NCI-H2107 (cell line): ENCODE measurements at regions not wholly inside any gene's neighbourhood (a gene's known extent, or its start where the extent isn't known, plus 50 kb on each side); places are given as distances from the start of the nearest gene placed in this dataset.

Experiments used
- DNase-seq: peaks from one replicate; lab custom pipeline; 2025; lab: John Stamatoyannopoulos, UW

DNA sequence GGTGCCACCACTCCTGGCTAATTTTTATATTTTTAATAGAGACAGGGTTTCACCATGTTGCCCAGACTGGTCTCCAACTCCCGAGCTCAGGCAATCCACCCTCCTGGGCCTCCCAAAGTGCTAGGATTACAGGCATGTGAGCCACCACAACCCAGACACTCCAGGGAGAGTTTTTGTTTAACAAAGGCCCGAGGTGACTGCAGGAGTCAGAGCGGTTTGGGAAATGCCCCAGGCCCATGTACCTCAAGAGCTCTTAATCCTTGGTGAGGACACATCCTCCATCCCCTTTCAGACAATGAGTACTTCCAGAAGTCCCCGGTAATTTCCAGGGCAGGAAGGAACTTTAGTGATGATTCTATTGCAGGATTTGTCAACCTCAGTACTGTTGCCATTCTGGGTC lies 176.0 kb downstream of the ESRRB start:
- DNase-seq: no peak

DNA sequence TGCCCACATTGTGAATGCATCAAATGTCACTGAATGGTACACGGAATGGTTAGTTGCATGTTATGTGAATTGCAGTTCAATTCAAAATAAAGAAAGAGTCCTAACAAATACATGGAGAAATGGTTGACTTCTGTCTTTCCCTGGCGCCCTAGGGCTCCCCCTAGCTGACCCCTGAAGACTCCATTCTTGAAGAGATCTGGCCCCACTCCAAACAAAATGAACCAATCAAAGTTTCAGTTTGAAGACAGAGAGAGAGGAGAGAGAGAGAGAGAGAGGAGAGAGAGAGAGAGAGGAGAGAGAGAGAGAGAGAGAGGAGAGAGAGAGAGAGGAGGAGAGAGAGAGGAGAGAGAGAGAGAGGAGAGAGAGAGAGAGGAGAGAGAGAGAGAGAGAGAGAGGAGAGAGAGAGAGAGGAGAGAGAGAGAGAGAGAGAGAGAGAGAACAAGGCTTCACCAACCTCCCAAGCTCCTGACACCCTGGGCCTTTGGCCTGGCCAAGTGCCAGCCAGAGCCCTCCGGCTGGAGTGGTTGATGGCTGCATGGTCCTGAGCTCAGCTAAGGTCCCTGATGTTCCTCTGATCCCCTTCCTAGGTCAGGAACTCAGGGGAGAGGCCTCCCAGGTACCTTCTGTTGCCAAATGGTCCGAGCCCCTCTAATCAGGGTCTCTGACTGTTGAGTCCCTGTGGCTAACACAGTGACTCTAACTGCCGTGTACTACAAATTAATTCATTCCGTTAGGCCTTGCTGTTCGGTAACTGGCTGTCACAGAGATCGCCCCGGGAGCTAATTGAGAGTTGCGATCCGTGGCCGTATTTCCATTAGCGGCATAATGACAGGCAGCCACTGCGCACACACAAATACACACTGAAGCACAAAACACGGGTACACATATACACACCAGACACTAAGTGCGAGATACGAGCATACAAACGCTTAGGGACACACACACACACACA lies 188.8 kb downstream of the ESRRB start:
- DNase-seq: no peak

DNA sequence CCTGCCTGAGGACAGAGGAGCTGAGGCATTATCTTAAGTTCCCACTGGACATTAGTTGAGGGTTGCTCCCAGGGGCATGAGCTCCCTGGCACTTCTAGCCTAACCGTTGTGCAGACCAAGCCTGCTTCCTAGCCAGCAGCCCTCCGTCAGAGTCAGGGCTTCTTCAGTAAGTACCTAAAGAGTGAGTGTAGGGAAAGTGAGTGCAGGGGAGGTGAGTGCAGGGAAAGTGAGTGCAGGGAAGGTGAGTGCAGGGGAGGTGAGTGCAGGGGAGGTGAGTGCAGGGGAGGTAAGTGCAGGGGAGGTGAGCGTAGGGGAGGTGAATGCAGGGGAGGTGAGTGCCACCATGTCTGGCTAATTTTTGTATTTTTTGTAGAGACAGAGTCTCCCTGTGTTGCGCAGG lies 190.5 kb downstream of the ESRRB start:
- no peak for DNase-seq

DNA sequence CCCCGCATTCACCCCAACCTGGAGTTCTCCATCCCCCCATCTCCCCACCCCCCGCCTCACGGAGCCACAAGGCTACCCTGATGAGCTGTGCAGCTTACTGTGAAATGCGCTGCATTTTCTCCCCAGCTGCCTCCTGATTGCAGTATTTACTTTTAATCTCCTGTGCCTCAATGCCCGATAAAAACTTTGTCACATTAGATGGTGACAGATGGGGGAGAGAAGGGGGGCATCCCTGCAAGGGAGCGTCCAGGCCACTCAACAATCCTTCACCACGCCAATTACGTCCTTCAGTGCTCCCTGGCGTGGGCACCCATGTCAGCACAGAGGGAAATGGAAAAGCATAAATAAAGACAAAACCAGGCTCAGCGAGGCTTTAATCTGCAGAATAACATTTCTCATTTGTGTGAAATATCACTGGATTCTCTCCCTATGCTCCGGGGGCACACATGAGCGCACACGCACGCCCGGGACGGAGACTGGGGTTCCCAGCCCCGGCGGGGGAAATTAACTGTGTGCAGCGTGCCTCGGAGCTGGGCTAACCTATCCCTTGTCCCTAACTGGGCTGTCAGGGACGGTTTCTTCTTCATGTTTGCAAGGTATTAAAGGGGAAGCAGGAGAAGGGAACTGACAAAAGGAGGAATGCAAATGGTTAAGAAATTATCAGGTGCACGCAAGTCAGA lies 186.7 kb upstream of the VASH1 start:
- DNase-seq: no peak

DNA sequence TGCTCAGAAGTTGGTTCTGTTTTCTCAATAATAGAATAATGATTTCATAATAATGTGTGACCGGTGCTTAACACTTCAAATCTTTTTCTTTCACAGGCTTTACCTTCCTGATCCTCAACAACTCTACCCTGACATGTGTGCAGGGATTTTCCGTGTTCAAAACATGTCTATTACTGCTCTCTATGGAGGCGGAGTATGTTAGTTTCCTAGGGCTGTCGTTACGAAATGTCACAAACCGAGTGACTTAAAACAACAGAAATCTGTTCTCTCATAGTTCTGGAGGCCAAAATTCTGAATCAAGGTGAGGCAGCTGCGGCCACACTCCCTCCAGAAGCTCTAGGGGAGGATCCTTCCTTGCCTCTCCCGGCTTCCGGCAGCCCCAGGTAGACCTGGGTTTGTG lies 186.2 kb upstream of the VASH1 start:
- DNase-seq: no peak

DNA sequence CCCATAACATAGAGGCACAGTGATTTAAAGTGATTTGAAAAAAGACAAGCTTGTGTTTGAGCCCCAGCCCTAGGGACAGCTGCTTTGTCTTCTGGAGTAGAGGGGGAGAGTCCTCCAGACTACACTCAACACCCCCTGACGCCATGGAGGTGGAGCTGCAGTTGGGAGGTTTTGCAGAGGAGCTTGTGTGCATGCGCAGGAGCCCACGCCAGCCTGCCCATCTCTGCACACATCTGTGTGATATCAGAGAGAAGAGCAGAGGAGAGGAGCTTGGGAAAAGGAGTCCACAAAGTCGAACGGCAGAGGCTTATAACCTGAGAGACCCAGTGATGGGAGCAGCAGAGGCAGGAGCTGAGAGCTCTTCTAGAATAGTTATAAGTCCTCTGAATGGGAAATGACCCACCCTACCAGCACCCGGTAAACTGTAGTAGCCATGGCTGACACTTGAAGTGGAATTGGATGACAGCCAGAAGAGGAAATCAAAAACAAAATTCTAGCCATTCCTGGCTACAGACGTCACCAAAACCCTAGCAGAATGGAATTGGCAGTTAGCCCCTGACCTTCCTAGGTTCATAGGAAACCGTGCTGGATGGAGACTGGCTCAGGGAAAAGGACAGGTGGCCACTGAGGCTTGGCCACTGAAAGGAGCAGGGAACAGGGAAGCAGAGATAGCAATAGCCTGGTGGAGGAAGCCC lies 185.1 kb upstream of the VASH1 start:
- no peak for DNase-seq

DNA sequence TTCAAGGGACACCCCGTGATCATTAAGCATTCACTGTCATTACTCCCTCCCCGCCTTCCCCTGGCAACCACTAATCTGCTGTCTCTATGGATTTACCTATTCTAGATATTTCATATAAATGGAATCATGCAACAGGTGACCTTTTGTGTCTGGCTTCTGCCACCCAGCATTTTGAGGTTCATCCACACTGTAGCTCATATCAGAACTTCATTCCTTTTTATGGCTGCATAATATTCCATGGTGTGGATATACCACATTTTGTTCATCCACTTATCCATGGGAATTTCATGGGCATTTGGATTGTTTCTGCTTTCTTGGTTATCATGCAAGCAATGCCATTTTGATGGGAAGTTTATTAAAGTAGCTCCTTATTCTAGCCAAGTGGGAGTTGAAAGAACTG lies 184.2 kb upstream of the VASH1 start:
- DNase-seq: no peak

DNA sequence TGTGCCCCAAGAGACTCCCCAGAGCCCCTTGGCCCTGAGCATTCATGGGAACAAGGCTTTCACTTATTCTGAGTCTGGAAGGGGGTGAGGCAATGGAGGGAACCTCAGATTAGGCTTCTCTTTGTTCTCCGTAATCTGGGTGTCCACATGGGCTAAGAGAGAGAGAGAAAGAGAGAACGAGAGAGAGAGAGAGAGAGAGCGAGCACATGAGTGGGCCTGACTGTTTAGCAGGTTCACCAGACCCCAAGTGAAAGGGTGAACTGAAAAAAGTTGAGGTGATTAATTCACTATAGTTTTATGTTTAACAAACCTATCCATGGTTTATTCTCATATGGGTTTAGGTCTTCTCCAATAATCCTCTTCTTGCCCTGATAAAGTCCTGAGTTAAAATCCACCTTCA lies 183.4 kb upstream of the VASH1 start:
- no peak for DNase-seq

DNA sequence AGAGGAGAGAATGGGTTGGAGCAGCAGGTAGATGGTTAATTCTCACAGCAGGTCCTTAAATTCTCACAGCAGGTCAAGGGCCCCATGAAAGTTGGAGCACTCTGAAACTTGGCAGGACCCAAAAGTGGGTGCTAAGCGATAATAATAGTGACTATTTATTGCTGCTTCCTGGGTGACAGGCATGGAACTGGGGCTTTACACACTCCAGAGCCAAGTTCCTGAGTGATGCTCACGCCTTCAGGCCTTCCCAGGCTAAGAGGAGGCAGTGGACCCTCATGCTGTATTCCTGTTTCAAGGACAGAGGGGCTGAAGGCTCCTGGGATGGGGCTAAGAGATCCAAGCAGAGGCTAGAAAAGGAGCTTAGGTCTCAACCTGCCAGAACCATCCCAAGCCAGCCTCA lies 180.9 kb upstream of the VASH1 start:
- no peak for DNase-seq

DNA sequence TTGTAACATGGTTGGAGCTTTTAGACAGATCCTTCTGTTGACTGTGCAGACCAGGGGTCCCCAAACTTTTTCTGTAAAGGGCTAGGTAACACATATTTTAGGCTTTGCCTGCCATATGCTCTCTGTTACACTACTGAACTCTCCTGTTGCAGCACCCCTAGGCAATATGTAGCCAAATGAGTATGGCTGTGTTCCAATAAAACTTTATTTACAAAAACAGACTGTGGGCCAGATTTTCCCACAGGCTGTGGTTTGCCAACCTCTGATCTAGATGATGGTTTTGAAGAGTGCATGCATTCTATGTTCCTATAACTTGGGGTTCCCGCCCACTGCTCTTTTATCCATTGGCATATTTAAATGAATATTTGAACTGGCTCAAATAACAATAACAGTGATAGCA lies 180.3 kb upstream of the VASH1 start:
- DNase-seq: no peak

DNA sequence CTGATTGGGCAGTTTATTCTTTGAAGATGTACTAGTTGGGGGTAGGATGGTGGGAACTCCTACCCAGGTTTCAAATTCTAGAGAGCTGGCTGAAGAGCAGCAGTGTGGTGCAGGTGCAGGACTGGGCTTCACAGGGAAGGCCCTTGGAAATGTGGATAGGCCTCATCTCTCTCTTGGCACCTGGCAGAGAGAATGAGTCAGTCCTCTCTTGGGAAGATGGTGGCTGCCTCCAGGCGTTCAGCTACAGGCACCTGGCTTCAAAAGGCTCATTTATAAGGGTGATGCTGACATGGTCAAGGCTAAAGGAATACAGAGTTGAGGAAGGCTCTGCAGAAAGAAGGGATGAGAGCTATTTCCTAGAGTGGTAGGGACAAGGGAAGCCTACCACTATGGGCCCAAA lies 179.7 kb upstream of the VASH1 start:
- DNase-seq: no peak

DNA sequence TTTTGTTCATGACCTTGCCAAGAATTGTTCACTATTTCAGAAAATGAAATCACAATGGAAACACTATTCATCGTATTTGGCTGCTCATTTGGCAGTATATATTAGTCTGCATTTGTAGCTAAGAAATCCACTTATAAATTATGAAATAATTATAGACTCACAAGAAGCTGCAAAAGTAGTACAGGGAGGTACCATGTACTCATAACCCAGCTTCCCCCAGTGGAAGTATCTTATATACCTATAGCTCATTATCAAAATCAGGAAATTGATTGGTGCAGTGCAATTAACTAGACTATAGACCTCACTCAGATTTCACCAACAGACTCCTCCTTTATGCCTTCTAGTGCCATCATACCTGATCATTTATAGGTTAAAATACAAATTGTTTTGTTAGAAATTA lies 178.8 kb upstream of the VASH1 start:
- DNase-seq: no peak

DNA sequence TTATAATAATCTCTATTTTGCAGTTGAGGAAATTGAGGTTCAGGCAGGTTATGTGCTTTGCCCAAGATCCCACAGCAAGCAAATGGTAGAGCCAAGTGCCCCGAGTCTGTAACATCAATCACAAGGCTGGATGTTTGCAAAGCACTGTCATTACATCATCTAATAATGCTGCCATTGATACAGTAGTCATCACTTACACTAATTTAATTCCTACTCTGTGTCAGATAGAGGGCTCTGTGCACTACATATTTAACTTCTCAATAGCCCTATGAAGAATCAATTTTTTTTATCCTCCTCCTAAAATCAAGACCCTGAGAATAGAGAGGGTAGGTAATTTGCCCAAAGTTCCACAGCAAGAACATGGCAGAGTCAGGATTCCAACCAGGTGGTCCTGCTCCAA lies 178.1 kb upstream of the VASH1 start:
- no peak for DNase-seq

DNA sequence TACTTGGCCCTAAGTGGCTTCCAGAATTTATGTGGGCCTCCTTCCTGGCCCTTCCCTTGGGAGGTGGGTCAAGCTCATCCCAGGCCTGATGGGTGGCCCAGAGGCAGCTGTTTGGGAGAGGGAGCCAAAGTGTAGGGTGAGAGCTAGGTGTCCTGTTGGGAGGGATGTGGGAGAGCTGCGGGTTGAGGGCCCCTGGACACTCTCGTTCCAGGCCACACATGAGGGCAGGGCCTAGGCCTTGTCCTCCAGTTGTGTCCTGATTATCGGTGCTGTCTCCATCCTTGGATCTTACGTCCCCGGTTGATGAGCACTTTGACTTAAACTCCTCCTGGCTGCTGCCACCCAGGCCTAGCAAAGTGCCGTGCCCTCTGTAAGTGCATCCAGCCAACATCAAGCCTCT lies 177.5 kb upstream of the VASH1 start:
- DNase-seq: no peak

DNA sequence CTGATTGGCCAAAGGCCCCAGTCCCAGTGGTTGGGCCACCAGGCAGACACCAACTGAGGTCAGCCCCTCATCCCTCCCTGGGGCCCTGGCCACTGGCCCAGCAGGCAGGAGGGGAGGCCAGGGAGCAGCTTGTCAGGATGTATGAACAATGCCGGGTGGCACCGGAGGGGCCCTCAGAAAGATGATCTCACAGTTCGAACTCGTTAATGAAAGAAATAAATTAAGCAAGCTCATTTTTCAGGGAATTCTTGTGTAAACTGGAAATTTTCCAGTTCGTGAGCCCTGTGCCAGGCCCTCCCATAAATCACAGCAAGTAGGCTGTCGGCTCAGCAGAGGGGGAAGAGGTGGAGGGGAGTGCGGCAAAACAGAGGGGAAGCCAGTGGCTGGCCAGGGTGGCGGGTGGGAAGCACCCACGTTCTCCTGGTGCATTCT lies 177.0 kb upstream of the VASH1 start:
- DNase-seq: no peak

DNA sequence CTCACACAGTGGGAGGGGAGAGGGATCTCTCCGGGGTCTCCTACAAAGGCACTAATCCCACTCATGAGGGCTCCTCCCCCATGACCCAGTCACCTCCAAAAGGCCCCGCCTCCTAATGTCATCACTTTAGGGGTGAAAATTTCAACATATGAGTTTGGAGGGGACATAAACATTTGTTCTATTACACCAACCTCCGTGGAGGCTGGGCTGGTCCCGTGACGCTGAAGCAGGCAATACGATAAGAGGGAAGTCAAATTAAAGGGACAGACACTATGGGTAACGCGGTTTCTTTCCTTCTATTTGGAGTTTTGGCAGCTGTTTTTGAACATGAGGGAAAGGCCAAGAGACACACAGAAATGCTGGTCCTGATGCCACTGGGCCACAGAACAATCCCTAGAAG lies 175.7 kb upstream of the VASH1 start:
- DNase-seq: no peak

DNA sequence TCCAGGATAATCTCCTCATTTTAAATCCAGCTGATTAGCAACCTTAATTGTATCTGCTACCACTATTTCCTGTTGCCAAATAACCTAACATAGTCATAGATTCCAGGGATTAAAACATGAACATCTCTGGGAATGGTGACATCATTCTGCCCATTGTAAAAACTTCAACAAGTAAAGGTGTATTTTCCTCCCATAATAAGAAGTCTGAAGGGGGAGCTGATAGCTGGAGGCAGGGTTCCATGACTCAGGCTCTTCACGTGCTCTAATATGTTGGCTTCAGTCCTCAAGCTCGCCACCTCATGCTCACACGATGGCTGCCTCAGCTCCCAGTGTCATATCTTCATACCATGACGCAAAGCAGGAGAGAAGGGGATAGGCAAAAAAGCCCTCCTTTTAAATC lies 172.0 kb upstream of the VASH1 start:
- no peak for DNase-seq

DNA sequence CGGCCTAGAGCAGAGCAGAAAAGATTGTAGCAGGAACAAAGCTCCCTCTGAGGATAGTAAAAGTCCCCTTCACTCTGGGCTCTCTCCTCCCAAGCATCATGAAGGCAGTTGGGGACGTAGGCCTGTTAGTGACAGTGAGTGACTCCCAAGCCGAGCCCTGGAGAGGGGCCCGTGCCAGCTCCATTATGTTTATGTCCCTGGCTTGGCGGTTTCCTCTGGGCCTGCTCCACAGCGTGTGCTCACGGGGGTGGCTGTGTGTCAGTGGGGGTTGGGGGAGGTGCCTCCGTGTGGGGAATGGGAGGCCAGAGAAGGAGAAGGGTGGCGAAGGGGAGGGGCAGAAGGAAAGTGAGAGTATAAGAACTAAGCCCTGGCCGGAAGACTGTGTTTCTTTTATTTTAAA lies 170.0 kb upstream of the VASH1 start:
- DNase-seq: no peak

DNA sequence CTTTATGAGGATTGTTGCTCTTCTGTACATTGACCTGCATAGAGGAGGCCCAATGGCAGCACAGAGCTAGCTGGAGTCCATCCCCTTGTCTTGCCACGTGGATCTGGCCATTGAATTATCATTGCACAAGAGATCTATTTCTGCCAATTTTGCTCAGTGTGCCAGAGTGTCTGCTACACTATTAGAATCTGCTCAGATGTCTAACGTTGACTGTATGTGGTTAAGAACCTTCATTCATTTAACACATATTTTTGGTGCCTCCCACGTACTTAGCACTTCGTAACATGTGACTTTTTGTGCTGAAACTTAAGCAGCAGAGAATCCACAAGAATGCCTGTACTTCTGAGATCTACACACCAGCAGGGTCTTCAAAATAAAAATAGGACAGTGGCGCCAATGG lies 166.0 kb upstream of the VASH1 start:
- DNase-seq: no peak

DNA sequence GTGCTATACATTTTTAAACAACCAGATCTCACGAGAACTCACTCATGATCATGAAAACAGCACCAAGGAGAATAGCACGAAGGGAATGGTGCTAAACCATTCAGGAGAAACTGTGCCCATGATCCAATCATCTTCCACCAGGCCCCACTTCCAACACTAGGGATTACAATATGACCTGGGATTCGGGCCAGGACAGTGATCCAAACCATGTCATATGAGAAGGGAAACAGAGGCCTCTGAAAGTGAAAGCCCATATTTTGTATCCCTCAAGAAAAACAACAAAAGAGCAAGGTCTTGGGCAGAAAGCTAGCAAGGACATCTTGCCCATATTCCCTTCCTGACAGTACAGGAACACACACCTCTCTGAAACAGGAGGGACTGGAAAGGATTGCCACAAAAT lies 163.9 kb upstream of the VASH1 start:
- no peak for DNase-seq

DNA sequence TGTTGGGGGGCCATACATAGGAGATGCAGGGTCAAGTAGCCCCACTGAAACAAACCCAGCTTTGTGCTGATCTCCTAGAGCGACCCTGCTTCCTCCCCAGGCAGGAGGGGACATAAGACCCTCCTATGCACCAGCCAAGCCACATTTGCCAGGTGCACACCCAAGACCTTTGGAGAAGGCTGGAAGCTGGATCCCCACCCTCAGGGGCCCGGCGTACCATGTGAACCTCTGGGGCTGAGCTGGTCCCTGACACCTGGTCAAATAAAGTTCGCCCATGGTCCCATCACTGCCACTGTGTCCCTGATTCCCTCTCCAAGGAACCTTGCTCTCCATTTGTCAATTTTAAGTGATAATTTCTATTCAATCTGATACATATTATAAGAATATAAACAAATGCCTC lies 162.1 kb upstream of the VASH1 start:
- no peak for DNase-seq

DNA sequence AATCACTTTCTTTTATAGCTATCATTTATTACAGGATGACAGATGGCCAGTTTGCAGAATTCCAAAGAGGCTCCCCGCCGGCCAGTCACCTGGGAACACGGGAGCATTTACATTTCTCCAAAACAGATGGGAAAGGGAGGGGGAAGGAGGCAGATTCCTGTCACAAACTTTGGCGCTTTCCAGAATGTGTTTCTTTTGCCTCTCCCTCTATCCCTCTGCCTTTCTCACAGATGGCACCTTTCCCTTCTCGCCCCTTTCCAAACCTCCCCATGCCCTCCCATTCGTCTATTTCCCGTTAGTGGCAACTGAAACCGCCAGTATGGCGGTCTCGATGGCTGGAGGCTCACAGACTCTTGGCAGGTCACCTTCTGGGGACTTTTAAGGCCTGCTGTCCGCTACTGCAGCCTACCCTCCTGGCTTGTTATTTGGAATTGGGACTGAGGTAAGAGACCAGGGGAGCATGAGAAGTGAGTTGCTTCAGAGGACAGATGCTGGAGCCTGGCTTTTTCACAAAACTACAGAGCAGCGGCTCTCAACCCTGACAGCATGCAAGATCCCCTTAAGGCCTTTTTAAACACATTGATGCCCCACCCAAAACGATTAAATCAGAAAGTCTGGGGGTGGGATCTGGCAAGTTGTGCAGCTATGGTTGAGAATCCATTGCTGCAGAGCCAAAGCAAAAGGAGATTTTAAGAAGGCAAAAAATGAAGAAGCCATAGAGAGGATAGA lies 161.5 kb upstream of the VASH1 start:
- no peak for DNase-seq
